ENCODE measurements at regions not wholly inside any gene's neighbourhood (a gene's known extent, or its start where the extent isn't known, plus 50 kb on each side); places are given as distances from the start of the nearest gene placed in this dataset.

DNA sequence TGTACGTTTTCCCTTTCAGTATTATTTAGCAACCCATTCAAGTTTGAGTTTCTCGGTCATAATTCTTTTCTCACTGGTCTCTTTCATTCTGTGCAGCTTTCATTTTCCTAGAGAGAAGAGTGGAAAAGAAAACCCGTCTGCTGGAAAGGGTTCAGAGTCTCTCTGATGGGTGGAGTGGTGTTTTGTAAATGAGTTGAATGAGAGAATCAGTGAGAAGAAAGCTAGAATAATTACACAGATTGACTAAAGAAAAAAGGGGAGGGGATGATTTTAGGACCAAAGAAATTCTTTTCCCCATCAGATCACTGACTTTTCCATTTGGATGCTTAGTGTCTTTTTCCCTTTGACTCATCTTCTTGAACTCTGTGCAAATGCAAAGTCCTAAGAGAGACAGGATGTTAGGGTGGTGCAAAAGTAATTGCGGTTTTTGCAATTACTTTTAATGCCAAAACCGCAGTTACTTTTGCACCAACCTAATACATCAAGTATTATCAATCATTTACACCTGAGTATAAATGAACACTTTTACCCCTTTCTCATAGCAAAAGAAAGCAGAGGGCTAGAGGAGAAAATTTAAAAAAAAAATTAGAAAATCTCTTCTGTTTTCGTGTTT is 242.1 kb upstream of the SP4 start:
- TF ChIP-seq, protein P1, sequence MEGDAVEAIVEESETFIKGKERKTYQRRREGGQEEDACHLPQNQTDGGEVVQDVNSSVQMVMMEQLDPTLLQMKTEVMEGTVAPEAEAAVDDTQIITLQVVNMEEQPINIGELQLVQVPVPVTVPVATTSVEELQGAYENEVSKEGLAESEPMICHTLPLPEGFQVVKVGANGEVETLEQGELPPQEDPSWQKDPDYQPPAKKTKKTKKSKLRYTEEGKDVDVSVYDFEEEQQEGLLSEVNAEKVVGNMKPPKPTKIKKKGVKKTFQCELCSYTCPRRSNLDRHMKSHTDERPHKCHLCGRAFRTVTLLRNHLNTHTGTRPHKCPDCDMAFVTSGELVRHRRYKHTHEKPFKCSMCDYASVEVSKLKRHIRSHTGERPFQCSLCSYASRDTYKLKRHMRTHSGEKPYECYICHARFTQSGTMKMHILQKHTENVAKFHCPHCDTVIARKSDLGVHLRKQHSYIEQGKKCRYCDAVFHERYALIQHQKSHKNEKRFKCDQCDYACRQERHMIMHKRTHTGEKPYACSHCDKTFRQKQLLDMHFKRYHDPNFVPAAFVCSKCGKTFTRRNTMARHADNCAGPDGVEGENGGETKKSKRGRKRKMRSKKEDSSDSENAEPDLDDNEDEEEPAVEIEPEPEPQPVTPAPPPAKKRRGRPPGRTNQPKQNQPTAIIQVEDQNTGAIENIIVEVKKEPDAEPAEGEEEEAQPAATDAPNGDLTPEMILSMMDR (IDR thresholded peaks at IDR 0.05; ENCODE audit: insufficient read depth, missing control alignments) = no peak
- no peak for DNase-seq (ENCODE audit: insufficient read length, low spot score)
- no peak for FAIRE-seq

DNA sequence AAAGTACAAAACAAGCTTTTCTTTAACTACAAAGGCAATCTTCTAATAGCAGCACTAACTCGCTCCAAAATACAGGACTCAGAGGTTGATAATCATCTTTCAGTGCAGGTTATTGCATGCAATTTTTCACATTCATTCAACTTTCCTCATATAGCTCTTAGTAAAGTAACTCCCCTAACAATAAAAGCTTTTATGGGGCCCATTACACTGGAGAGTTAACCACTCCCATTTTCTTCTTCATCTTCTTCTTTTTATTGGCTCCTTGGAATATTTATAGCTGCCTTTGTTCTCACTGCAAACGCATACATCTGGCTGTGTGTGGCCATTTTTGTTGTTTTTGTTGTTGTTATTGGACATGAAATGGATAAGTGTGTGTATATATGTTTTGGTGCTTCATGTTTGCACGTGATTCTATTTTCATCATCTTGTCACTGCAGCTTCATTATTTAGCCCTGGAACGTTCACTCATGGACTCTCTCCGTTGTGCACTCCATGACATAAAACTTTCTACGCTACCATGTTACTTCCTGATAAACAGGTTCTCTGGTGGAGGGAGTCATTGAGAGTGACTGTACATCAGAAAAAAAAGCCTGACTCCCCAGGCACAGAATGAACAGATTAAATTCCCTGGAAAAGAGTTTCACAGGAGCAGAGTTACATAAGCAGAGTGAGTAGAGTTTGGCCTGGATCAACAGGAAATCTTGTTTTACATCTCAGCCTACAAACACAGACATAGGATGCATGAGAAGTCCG is 236.4 kb upstream of the SP4 start:
- TF ChIP-seq, protein P1 (IDR thresholded peaks at IDR 0.05; ENCODE audit: insufficient read depth, missing control alignments) = no peak
- FAIRE-seq (no peak), DNase-seq (ENCODE audit: insufficient read length, low spot score) (no peak)

DNA sequence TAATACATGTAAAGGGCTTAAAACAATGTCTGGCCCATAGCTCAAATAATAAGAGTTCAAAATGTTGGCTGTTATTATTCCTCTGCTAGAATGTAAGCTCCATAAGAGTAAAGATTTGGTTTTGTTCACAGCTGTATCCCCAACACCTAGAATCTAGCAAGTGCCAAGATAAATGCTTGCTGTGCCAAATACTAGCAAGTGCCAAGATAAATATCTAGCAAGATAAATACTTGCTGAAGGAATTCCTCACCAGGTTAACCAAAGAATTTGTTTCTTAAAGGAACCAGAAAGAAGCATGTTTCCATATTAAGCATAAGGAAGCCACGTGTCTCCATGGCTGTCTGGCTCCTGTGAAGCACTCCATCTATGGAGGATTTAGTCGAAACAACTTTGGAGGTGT is 235.2 kb upstream of the SP4 start:
- FAIRE-seq = no peak
- no peak for DNase-seq (ENCODE audit: insufficient read length, low spot score)
- TF ChIP-seq, protein P1 (IDR thresholded peaks at IDR 0.05; ENCODE audit: insufficient read depth, missing control alignments) = no peak

DNA sequence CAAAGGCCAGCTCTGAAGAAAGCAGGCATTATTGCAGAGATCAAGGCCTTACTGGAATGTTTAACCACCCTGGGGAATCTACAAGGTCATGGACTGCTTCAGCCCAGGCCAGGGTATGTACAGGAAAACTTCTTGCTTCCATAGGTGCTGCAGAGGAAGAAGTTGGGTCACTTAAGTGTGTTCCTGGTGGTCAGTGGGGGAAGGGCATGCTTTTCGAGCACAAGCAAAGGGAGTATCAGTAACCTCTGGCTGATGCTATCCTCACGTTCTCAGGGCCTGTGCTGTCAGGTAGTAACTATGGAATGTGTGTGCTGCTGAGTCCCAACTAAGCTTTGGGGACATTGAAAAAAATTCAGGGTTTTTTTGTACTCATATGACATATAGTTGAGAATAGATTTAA is 234.0 kb upstream of the SP4 start:
- TF ChIP-seq, protein P1 (IDR thresholded peaks at IDR 0.05; ENCODE audit: insufficient read depth, missing control alignments) = no peak
- DNase-seq (ENCODE audit: insufficient read length, low spot score) (no peak), FAIRE-seq (no peak)

DNA sequence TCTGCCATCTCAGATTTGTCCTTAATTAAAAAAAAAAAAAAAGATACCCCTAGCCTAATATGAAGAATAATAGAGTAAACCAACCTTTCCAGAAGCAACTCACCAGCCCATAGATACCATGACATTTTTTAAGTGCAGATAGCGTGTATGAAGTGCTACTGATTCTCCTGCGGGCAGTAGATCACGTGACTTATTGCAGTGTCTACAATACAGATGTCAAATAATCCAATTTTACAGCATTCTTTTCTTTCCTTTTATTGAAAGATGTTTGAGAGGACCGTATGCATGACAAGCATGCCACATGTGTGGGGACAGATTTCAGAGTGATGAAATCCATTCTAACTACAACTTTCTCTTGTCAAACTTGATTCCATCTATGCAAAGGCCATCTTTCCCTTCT is 232.9 kb upstream of the SP4 start:
- no peak for DNase-seq (ENCODE audit: insufficient read length, low spot score)
- TF ChIP-seq, protein P1 (IDR thresholded peaks at IDR 0.05; ENCODE audit: insufficient read depth, missing control alignments) = no peak
- FAIRE-seq = no peak

DNA sequence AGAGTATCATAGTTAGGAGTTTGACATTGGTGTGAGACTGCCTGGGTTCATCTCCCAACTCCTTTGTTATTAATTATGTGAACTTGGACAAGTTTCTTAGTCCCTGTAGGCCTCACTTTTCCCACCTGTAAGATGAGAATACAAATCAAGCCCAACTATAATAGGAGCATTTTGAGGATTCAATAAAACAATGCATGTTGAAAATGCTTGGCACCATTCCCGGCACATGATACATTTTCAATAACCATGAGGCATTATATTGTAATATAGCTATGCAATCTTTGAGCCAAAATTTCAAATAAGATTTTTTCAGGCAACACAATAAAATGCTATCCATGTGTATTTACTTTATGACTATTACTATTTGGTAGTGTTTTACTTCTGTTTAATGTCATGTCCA is 229.0 kb upstream of the SP4 start:
- TF ChIP-seq, protein P1 (IDR thresholded peaks at IDR 0.05; ENCODE audit: insufficient read depth, missing control alignments) = no peak
- DNase-seq (ENCODE audit: insufficient read length, low spot score) (no peak), FAIRE-seq (no peak)

DNA sequence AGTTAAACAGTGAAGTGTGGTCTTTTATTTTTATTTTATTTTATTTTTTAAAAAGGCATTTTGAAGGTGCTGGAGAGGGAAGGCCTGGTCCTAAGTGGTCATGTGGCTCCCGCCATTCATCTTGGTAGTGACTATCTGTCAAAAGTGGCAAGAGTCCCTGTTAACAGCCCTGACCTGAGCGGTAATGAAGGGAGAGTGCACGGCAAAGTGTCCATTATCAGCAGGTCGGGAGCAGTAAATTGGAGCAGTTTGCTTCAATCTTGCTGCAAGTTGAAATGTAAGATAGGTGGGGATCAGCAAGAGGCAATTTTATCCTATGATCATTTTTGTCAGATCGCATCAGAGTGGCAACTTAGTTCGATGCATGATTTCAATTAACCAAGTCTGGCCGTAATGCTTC is 227.4 kb upstream of the SP4 start:
- DNase-seq (ENCODE audit: insufficient read length, low spot score) (no peak), FAIRE-seq (no peak)
- TF ChIP-seq, protein P1 (IDR thresholded peaks at IDR 0.05; ENCODE audit: insufficient read depth, missing control alignments) = no peak
